SK-N-SH (cell line): ENCODE measurements at regions not wholly inside any gene's neighbourhood (a gene's known extent, or its start where the extent isn't known, plus 50 kb on each side); places are given as distances from the start of the nearest gene placed in this dataset.
"Not testable (repeated sequence)": the region's sequence is repeated elsewhere in the genome, so short reads cannot be mapped to it uniquely, and the experiment has no call there.

Experiments
- CTCF ChIA-PET: fragments of 300-600, 350-600 bp; formaldehyde crosslinking; extraction: SDS; loops from one replicate; lab custom pipeline; 2021; lab: Yijun Ruan, JAX
- POLR2A ChIA-PET: fragments of 350-600 bp; sonication (Branson Sonifier 250); formaldehyde crosslinking; extraction: SDS; loops from one replicate; lab custom pipeline; 2020; ENCODE audit warnings: antibody characterized with exemption, inconsistent platforms; lab: Yijun Ruan, JAX
- DNase-seq: peaks from one replicate; pipeline ENCODE4 v3.0.0; 2012
- H2AFZ ChIP-seq: fragments of 200-600 bp; sonication (generic); 2 replicates; pipeline ENCODE4 v1.8.1; 2016; ENCODE audit warnings: antibody characterized with exemption, mild to moderate bottlenecking, low read depth
- H3F3A ChIP-seq: fragments of 200-600 bp; sonication (generic); replicated peaks from 2 replicates; pipeline ENCODE3; 2016; ENCODE audit warnings: antibody characterized with exemption, mild to moderate bottlenecking; ENCODE audit not compliant: insufficient read depth
- H3K27ac ChIP-seq, 2 experiments: fragments of 200-500 bp in 1 of 2; fragments of 200-600 bp in 1 of 2; sonication (Bioruptor generic) in 1 of 2; sonication (generic), shearing (Covaris generic) in 1 of 2; 2 replicates each; pipeline versions ENCODE4 v1.5.1 to v1.6.1; 2014 to 2016; ENCODE audit warnings: low read depth in 2 of 2, inconsistent platforms in 1 of 2, low read length in 1 of 2, mild to moderate bottlenecking in 1 of 2, mixed read lengths in 1 of 2
- H3K27me3 ChIP-seq: fragments of 200-600 bp; sonication (generic), shearing (Covaris generic); 2 replicates; pipeline ENCODE4 v1.6.1; 2016; ENCODE audit warnings: mixed run types; ENCODE audit not compliant: insufficient read depth
- H3K36me3 ChIP-seq, 2 experiments: fragments of 200-500 bp in 1 of 2; fragments of 200-600 bp in 1 of 2; sonication (Bioruptor generic) in 1 of 2; sonication (generic) in 1 of 2; replicated peaks in 1 of 2; 2 replicates each; pipeline versions ENCODE3 to v1.5.1; 2014 to 2016; ENCODE audit warnings: low read length in 1 of 2, mild to moderate bottlenecking in 1 of 2; ENCODE audit not compliant: insufficient read depth in 2 of 2, control insufficient read depth in 1 of 2
- H3K4me1 ChIP-seq, 2 experiments: fragments of 200-500 bp in 1 of 2; fragments of 200-600 bp in 1 of 2; sonication (Bioruptor generic) in 1 of 2; sonication (generic), shearing (Covaris generic) in 1 of 2; 2 replicates each; pipeline versions ENCODE4 v1.5.1 to v1.6.1; 2014 to 2016; ENCODE audit warnings: low read depth in 1 of 2, low read length in 1 of 2, mixed run types in 1 of 2; ENCODE audit not compliant: insufficient read depth in 2 of 2, control insufficient read depth in 1 of 2
- H3K4me2 ChIP-seq: fragments of 200-600 bp; sonication (generic), shearing (Covaris generic); 2 replicates; pipeline ENCODE4 v1.6.1; 2017; ENCODE audit warnings: mixed run types
- H3K4me3 ChIP-seq, 2 experiments: fragments of 200-500 bp in 1 of 2; fragments of 200-600 bp in 1 of 2; sonication (Bioruptor generic) in 1 of 2; sonication (generic), shearing (Covaris generic) in 1 of 2; 2 replicates each; pipeline versions ENCODE4 v1.5.1 to v1.8.1; 2014 to 2016; ENCODE audit warnings: low read depth in 2 of 2, inconsistent platforms in 1 of 2, low read length in 1 of 2, mild to moderate bottlenecking in 1 of 2, mixed read lengths in 1 of 2, moderate library complexity in 1 of 2
- H3K79me2 ChIP-seq: fragments of 200-600 bp; sonication (generic); 2 replicates; pipeline ENCODE4 v1.8.1; 2017; ENCODE audit warnings: mild to moderate bottlenecking; ENCODE audit not compliant: insufficient read depth
- H3K9ac ChIP-seq: fragments of 200-600 bp; sonication (generic); 2 replicates; pipeline ENCODE4 v1.6.1; 2017; ENCODE audit warnings: mixed run types
- H3K9me2 ChIP-seq: fragments of 200-600 bp; sonication (generic); 2 replicates; pipeline ENCODE4 v1.6.1; 2017; ENCODE audit warnings: mixed run types
- H3K9me3 ChIP-seq: fragments of 200-600 bp; sonication (generic); 2 replicates; pipeline ENCODE4 v1.6.1; 2017; ENCODE audit warnings: mixed run types, mild to moderate bottlenecking, moderate library complexity
- H4K20me1 ChIP-seq: fragments of 200-600 bp; sonication (generic); 2 replicates; pipeline ENCODE4 v1.6.1; 2017; ENCODE audit warnings: mild to moderate bottlenecking, mixed run types; ENCODE audit not compliant: insufficient read depth
- RAD21 ChIP-seq: IDR thresholded peaks from 2 replicates; pipeline ENCODE4 v1.6.1; 2012; ENCODE audit warnings: mild to moderate bottlenecking, low read length
- WGBS: methylation state at CpG from one replicate; pipeline ENCODE4 v1.1.6; 2017; ENCODE audit warnings: low lambda C conversion rate; 5-methylcytosine and 5-hydroxymethylcytosine counted together

DNA sequence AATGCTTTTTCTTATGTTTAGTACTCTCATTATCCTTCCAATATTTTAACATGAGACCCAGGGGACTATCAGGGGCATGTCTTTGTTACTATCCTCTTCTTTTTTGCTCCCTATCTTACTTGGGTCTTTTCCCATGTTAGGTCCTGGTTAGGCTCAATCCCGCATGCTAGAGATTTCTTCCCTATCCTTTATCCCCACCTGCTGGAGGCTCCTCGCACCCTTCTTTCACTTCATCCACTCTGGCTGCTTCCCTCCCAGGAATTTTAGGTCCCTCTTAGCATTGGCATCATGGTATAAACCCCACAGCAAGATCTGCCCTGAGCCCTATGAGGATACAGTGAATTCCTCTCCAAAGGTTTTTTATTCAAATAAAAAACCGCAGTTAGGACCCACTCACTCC lies 567.3 kb downstream of the ANKRD30B start:
- H3K27ac ChIP-seq, POLR2A ChIA-PET, H3K36me3 ChIP-seq, H3F3A ChIP-seq, H3K9ac ChIP-seq, H4K20me1 ChIP-seq, CTCF ChIA-PET, DNase-seq, H3K27me3 ChIP-seq, H3K79me2 ChIP-seq, H2AFZ ChIP-seq, H3K4me2 ChIP-seq, H3K9me2 ChIP-seq, H3K4me3 ChIP-seq, H3K9me3 ChIP-seq, H3K4me1 ChIP-seq: not testable (repeated sequence)
- 12% methylated on average over 3 of the region's 3 CpGs for WGBS
- TF ChIP-seq RAD21: peak; percentile 23; the same call in 1 of the 2 replicates

- H4K20me1 ChIP-seq, H3K27me3 ChIP-seq, H3K36me3 ChIP-seq, H3K9me3 ChIP-seq, H3K27ac ChIP-seq, DNase-seq, H3K4me1 ChIP-seq, H3K79me2 ChIP-seq, CTCF ChIA-PET, H3K4me2 ChIP-seq, POLR2A ChIA-PET, H2AFZ ChIP-seq, H3K9ac ChIP-seq, H3F3A ChIP-seq, H3K4me3 ChIP-seq, H3K9me2 ChIP-seq: not testable (repeated sequence)
Measured at GRCh38 chr18:15318655-15319054, 570.7 kb downstream of the ANKRD30B start.

DNA sequence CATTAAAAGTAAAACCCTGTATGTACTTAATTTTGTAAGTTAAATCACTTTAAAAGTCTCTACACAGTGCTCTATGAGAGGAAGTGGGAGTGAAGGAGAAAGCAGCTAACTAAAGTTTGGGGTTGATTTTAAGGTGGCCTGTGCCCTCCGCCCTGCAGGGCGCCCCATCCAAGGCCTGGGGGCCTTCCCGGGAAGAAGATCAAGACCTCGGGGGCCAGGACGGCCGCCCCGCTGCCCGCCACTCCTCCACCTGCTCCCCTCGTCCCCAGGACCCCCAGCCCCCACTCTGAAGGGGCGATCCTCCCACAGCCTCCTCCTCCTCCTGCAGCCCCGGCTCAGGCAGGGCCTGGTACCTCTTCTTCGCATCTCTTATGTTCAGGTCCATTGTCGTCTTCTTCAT lies 581.7 kb downstream of the ANKRD30B start:
- POLR2A ChIA-PET, H3K4me3 ChIP-seq, H3K4me2 ChIP-seq, H3F3A ChIP-seq, DNase-seq, H3K9me3 ChIP-seq, H2AFZ ChIP-seq, H3K36me3 ChIP-seq, H3K27ac ChIP-seq, H3K4me1 ChIP-seq, CTCF ChIA-PET, H4K20me1 ChIP-seq, H3K9me2 ChIP-seq, H3K27me3 ChIP-seq, H3K79me2 ChIP-seq, H3K9ac ChIP-seq: not testable (repeated sequence)
- WGBS: 3% methylated on average over 5 of the region's 13 CpGs

GRCh38 chr18:15330149-15330548 lies 582.2 kb downstream of the ANKRD30B start:
- no CpG with 5 or more reads among the region's 20 CpGs for WGBS
- H4K20me1 ChIP-seq, H3K4me1 ChIP-seq, H3F3A ChIP-seq, H3K36me3 ChIP-seq, H3K9ac ChIP-seq, H3K79me2 ChIP-seq, H3K9me2 ChIP-seq, POLR2A ChIA-PET, H3K9me3 ChIP-seq, H3K4me3 ChIP-seq, H3K4me2 ChIP-seq, CTCF ChIA-PET, H3K27me3 ChIP-seq, H2AFZ ChIP-seq, H3K27ac ChIP-seq: not testable (repeated sequence)
- peak; percentile 1 for DNase-seq

- CTCF ChIA-PET, H3K79me2 ChIP-seq, H3K9me3 ChIP-seq, H3K27me3 ChIP-seq, H3K4me3 ChIP-seq, POLR2A ChIA-PET, H3K27ac ChIP-seq, H3F3A ChIP-seq, H3K4me2 ChIP-seq, H4K20me1 ChIP-seq, H3K36me3 ChIP-seq, H3K9me2 ChIP-seq, H3K9ac ChIP-seq, H2AFZ ChIP-seq, H3K4me1 ChIP-seq: not testable (repeated sequence)
- peak; percentile 0 for DNase-seq
- WGBS: 0% methylated on average over 3 of the region's 23 CpGs
Measured at GRCh38 chr18:15330600-15330999, 582.6 kb downstream of the ANKRD30B start.

DNA sequence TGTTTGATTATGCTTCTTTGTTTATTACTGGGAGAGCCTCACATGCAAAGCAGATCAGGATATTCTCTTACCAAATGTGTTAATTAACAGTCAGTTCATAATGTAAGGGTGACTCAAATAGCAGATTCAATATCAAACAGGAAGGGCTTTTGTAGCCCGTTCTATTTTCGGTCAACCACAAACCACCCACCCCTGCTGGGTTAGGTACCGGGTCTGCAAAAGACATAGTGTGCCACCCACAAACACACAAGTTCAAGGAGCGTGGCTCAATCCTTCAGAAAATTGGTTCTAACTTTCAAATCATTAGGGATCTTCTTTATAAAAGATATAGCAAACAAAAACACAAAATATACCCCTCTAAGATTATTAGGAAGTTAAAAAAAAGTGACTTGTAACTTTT lies 627.7 kb downstream of the ANKRD30B start:
- H3K4me1 ChIP-seq, CTCF ChIA-PET, H3K9me2 ChIP-seq, H4K20me1 ChIP-seq, H3K27ac ChIP-seq, POLR2A ChIA-PET, DNase-seq, H3K27me3 ChIP-seq, H3F3A ChIP-seq, H3K4me3 ChIP-seq, H3K4me2 ChIP-seq, H3K9me3 ChIP-seq, H3K9ac ChIP-seq, H3K36me3 ChIP-seq, H3K79me2 ChIP-seq, H2AFZ ChIP-seq: not testable (repeated sequence)
- 6% methylated on average over 4 of the region's 4 CpGs for WGBS

DNA sequence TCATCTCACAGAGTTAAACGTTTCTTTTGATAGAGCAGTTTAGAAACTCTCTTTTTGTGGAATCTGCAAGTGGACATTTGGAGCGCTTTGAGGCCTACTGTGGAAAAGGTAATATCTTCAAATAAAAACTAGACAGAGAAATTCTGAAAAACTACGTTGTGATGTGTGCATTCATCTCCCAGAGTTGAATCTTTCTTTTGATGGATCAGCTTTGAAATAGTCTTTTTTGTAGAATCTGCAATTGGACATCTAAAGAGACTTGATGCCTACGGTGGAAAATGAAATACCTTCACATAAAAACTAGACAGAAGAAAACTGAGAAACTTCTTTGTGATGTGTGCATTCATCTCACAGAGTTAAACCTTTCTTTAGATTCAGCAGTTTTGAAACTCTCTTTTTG lies 659.9 kb downstream of the ANKRD30B start:
- H3K36me3 ChIP-seq, H3K4me3 ChIP-seq, CTCF ChIA-PET, H3K9ac ChIP-seq, POLR2A ChIA-PET, H3K27ac ChIP-seq, DNase-seq, H3K9me3 ChIP-seq, H3K4me2 ChIP-seq, H3K9me2 ChIP-seq, H4K20me1 ChIP-seq, H3F3A ChIP-seq, H3K4me1 ChIP-seq, H2AFZ ChIP-seq, H3K79me2 ChIP-seq, H3K27me3 ChIP-seq: not testable (repeated sequence)
- WGBS: 8% methylated on average over 4 of the region's 4 CpGs
